Endodermal cell (in vitro differentiated cells): ENCODE measurements at regions not wholly inside any gene's neighbourhood (a gene's known extent, or its start where the extent isn't known, plus 50 kb on each side); places are given as distances from the start of the nearest gene placed in this dataset.

Experiments
- DNase-seq: peaks from one replicate; pipeline ENCODE4 v3.0.0-alpha.2; 2017
- H3K27ac ChIP-seq: 2 replicates; pipeline ENCODE4 v1.5.1; 2013; ENCODE audit warnings: mild to moderate bottlenecking, low read depth, low read length, moderate library complexity
- H3K27me3 ChIP-seq: 2 replicates; pipeline ENCODE4 v1.6.1; 2013; ENCODE audit warnings: mild to moderate bottlenecking, low read length, moderate library complexity; ENCODE audit not compliant: insufficient read depth, control insufficient read depth, poor library complexity, severe bottlenecking
- H3K36me3 ChIP-seq: 2 replicates; pipeline ENCODE4 v1.7.0; 2013; ENCODE audit warnings: mild to moderate bottlenecking, low read length, moderate library complexity; ENCODE audit not compliant: control insufficient read depth, insufficient read depth
- H3K4me1 ChIP-seq: one replicate; pipeline ENCODE4 v1.7.0; 2013; ENCODE audit warnings: low read length; ENCODE audit not compliant: control insufficient read depth, insufficient read depth
- H3K4me3 ChIP-seq: 2 replicates; pipeline ENCODE4 v1.5.1; 2013; ENCODE audit warnings: mild to moderate bottlenecking, low read length, moderate library complexity
- H3K9ac ChIP-seq: 2 replicates; pipeline ENCODE4 v1.6.1; 2013; ENCODE audit warnings: mild to moderate bottlenecking, low read length, moderate library complexity; ENCODE audit not compliant: poor library complexity, severe bottlenecking; ENCODE audit errors: extremely low read depth
- H3K9me3 ChIP-seq: 2 replicates; pipeline ENCODE4 v1.6.1; 2013; ENCODE audit warnings: mild to moderate bottlenecking, low read length, moderate library complexity; ENCODE audit not compliant: control insufficient read depth
- H3K27ac Mint-ChIP-seq: 2 replicates; pipeline ENCODE4 v1.8.0; 2020; ENCODE audit warnings: mixed read lengths
- H3K27me3 Mint-ChIP-seq: 2 replicates; pipeline ENCODE4 v1.8.0; 2021; ENCODE audit warnings: mild to moderate bottlenecking, mixed read lengths; ENCODE audit not compliant: insufficient read depth
- H3K36me3 Mint-ChIP-seq: 2 replicates; pipeline ENCODE4 v1.8.0; 2020; ENCODE audit warnings: low read depth, mixed read lengths
- H3K4me1 Mint-ChIP-seq: 2 replicates; pipeline ENCODE4 v1.8.0; 2020; ENCODE audit warnings: mixed read lengths
- H3K4me3 Mint-ChIP-seq: 2 replicates; pipeline ENCODE4 v1.8.0; 2020; ENCODE audit warnings: mild to moderate bottlenecking, moderate library complexity, mixed read lengths
- H3K9me3 Mint-ChIP-seq: 2 replicates; pipeline ENCODE4 v1.8.0; 2020; ENCODE audit warnings: mild to moderate bottlenecking, mixed read lengths
- CTCF ChIP-seq: fragments of 200-600 bp; sonication (generic); conservative IDR thresholded peaks from 2 replicates; pipeline ENCODE4 v1.5.0; 2021; ENCODE audit warnings: antibody characterized with exemption, mild to moderate bottlenecking
- WGBS, 2 experiments: methylation state at CpG; one replicate each; pipeline versions ENCODE4 v1.1.5 to v1.1.7; 2013; ENCODE audit warnings: missing lambda C conversion rate in 2 of 2, mixed read lengths in 1 of 2; ENCODE audit not compliant: insufficient coverage in 1 of 2, insufficient read length in 1 of 2; 5-methylcytosine and 5-hydroxymethylcytosine counted together

- no peaks in the 10 kb centered on the region for H3K27me3 Mint-ChIP-seq
- H3K36me3 Mint-ChIP-seq: no peaks in the 10 kb centered on the region
- H3K9ac ChIP-seq: no peak overlapping the region
Observed at GRCh38 chr2:104929663-104930062, 75.7 kb downstream of the POU3F3 start.

GRCh38 chr2:104930732-104931131 is 76.8 kb downstream of the POU3F3 start:
- no peak overlapping the region for H3K9ac ChIP-seq
- no peak overlapping the region for H3K27ac Mint-ChIP-seq
- H3K27me3 ChIP-seq: no peaks in the 10 kb centered on the region
- WGBS, 2 experiments: 71 to 90% methylated on average over 1 to 3 of the region's 3 CpGs
- peaks cover 2% of the 10 kb centered on the region for H3K4me1 Mint-ChIP-seq
- no peak overlapping the region for H3K4me3 Mint-ChIP-seq
- no peaks in the 10 kb centered on the region for H3K36me3 ChIP-seq
- no peaks in the 10 kb centered on the region for H3K9me3 ChIP-seq
- H3K4me3 ChIP-seq: no peak overlapping the region
- no peak for DNase-seq
- no peaks in the 10 kb centered on the region for H3K27me3 Mint-ChIP-seq
- no peaks in the 10 kb centered on the region for H3K36me3 Mint-ChIP-seq
- H3K4me1 ChIP-seq: no peaks in the 10 kb centered on the region
- H3K27ac ChIP-seq: no peak overlapping the region
- TF ChIP-seq CTCF: no peak
- H3K9me3 Mint-ChIP-seq: no peaks in the 10 kb centered on the region

More at GRCh38 chr2:104929663-104930062, 75.7 kb downstream of the POU3F3 start:
- Histone ChIP-seq H3K27ac (no peak overlapping the region), H3K36me3 (no peaks in the 10 kb centered on the region), H3K27me3 (no peaks in the 10 kb centered on the region), H3K4me3 (no peak overlapping the region), H3K4me1 (no peaks in the 10 kb centered on the region), H3K9me3 (no peaks in the 10 kb centered on the region)
- no peak for DNase-seq
- H3K9me3 Mint-ChIP-seq: no peaks in the 10 kb centered on the region
- H3K4me3 Mint-ChIP-seq: no peak overlapping the region
- no peak for TF ChIP-seq CTCF
- no peak overlapping the region for H3K27ac Mint-ChIP-seq
- 89% methylated on average over 3 to 4 of the region's 4 CpGs for WGBS, 2 experiments
- H3K4me1 Mint-ChIP-seq: no peaks in the 10 kb centered on the region

GRCh38 chr2:104932243-104932642 is 78.3 kb downstream of the POU3F3 start:
- Histone ChIP-seq H3K9ac (no peak overlapping the region), H3K27me3 (no peaks in the 10 kb centered on the region), H3K36me3 (no peaks in the 10 kb centered on the region), H3K4me1 (no peaks in the 10 kb centered on the region), H3K9me3 (no peaks in the 10 kb centered on the region), H3K4me3 (no peak overlapping the region), H3K27ac (no peak overlapping the region)
- H3K4me3 Mint-ChIP-seq: no peak overlapping the region
- no peak for DNase-seq
- H3K9me3 Mint-ChIP-seq: no peaks in the 10 kb centered on the region
- H3K27ac Mint-ChIP-seq: no peak overlapping the region
- H3K4me1 Mint-ChIP-seq: peaks cover 2% of the 10 kb centered on the region
- WGBS, 2 experiments: 83 to 91% methylated on average over 2 to 4 of the region's 4 CpGs
- TF ChIP-seq CTCF: no peak
- no peaks in the 10 kb centered on the region for H3K27me3 Mint-ChIP-seq
- H3K36me3 Mint-ChIP-seq: no peaks in the 10 kb centered on the region
